Activated T-cell treated with anti-CD3 and anti-CD28 coated beads for 1 hour (primary cell): ENCODE measurements at regions not wholly inside any gene's neighbourhood (a gene's known extent, or its start where the extent isn't known, plus 50 kb on each side); places are given as distances from the start of the nearest gene placed in this dataset.
A peak's percentile ranks its signal among the peaks of the same experiment; 100 is the strongest.
"Not testable (repeated sequence)": the region's sequence is repeated elsewhere in the genome, so short reads cannot be mapped to it uniquely, and the experiment has no call there.

Experiments used
- DNase-seq: peaks from one replicate; pipeline ENCODE4 v3.0.0-alpha.2; 2020; ENCODE audit warnings: low read depth

- DNase-seq, result not testable (repeated sequence)
These were observed 73.8 kb upstream of the FANCC start for GRCh38 chr9:95391271-95391670.

- no peak for DNase-seq
These were observed 71.9 kb upstream of the FANCC start for GRCh38 chr9:95389373-95389772.

DNA sequence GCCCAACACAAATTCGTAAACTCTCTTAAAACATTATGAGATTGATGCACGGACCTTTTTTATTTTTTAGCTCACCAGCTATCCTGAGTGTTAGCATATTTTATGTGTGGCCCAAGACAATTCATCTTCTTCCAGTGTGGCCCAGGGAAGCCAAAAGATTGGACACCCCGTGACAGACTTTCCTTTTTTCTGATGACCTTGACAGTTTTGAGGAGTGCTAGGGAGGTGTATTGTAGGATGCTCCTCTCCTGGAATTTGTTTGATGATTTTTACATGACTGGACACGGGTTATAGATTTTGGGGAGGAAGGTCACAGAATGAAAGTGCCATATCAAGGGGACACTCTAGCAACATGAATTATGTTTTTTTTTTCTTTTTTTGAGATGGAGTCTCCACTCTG, 69.3 kb upstream of the FANCC start:
- DNase-seq, result no peak

DNA sequence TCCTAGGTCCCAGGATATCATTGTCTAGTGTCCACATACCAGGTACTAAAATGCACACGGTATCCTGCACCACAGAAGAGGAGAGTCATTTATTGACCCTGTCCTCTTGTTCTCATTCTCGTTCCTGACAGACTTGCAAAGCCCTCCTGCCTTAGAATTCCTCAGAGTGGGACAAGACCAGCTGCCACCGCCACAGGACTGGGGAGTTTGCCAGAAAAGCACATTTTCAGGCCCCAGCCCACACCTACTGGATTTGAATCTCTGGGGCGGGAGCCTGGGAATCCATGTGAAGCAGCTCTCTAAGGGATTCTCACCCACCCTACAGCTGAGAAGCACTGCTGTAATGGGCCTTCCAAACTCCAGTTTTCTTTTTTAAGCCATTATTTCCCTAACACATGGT, 68.0 kb upstream of the FANCC start:
- DNase-seq, result no peak

- no peak for DNase-seq
These were observed 66.3 kb upstream of the FANCC start for GRCh38 chr9:95383845-95384244.

- DNase-seq, result no peak
These were observed 65.7 kb upstream of the FANCC start for GRCh38 chr9:95383185-95383676.

- DNase-seq, result no peak
These were observed 64.9 kb upstream of the FANCC start for GRCh38 chr9:95382433-95382832.

- DNase-seq, result no peak
These were observed 63.7 kb upstream of the FANCC start for GRCh38 chr9:95381221-95381620.

- DNase-seq, result peak; percentile 5
These were observed 62.1 kb upstream of the FANCC start for GRCh38 chr9:95379630-95380029.

- DNase-seq, result no peak
These were observed 56.4 kb upstream of the FANCC start for GRCh38 chr9:95373782-95374487.

- no peak for DNase-seq
These were observed 55.7 kb upstream of the FANCC start for GRCh38 chr9:95373069-95373681.

- DNase-seq, result no peak
These were observed 52.6 kb upstream of the FANCC start for GRCh38 chr9:95370064-95370463.

DNA sequence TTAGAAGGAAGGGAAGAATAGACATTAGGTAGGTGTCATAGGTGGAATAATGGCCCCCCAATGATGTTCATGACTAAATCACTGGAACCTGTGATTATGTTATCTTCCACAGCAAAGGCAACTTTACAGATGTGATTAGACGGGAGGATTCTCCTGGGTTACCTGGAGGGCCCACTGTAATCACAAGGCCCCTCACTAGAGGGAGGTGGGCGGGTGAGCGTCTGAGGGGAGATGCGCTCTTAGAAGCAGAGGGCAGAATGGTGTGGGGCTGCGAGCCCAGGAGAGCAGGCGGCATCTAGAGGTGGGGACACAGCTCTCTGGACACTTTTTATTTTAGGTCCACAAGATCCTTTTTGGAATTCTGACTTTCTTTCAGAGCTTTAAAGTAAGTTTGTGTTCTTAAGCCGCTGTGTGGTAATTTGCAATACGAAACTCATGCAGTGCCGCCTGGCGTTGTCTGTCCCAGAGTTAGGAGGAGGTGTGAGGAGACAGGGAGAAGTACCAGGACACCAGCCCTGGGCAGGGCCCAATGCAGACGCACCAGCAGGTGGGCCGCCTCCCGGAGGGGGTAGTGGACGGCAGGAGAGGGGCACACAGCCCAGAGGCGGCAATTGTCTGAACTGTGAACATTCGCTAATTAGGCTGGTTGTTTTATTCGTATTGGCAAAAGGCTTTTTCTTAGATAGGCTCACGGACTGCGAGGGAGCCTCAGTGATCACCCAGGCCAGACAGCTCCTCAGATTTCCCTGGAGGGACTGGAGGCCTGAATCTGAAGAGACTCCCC, 51.1 kb upstream of the FANCC start:
- no peak for DNase-seq
